Stimulated activated CD8-positive, alpha-beta memory T cell treated with anti-CD3 and anti-CD28 coated beads, Interleukin-15, amount 100 ng/mL, for 1 hour (primary cell): ENCODE measurements at regions not wholly inside any gene's neighbourhood (a gene's known extent, or its start where the extent isn't known, plus 50 kb on each side); places are given as distances from the start of the nearest gene placed in this dataset.
"Not testable (repeated sequence)": the region's sequence is repeated elsewhere in the genome, so short reads cannot be mapped to it uniquely, and the experiment has no call there.

Source experiments
- DNase-seq: peaks from one replicate; pipeline ENCODE4 v3.0.0-alpha.2; 2020; ENCODE audit warnings: low read depth

GRCh38 chr6:9936551-9936950, 478.3 kb downstream of the TFAP2A start:
- no peak for DNase-seq

GRCh38 chr6:9933677-9934076, 481.2 kb downstream of the TFAP2A start:
- no peak for DNase-seq

- DNase-seq, result no peak
Measured at GRCh38 chr6:9927275-9927674, 487.6 kb downstream of the TFAP2A start.

GRCh38 chr6:9924971-9925370, 489.9 kb downstream of the TFAP2A start:
- no peak for DNase-seq

- no peak for DNase-seq
Measured at GRCh38 chr6:9921366-9921765, 493.5 kb downstream of the TFAP2A start.

- DNase-seq, result no peak
Measured at GRCh38 chr6:9914951-9915350, 499.9 kb downstream of the TFAP2A start.

- DNase-seq, result no peak
Measured at GRCh38 chr6:9901376-9901775, 513.5 kb downstream of the TFAP2A start.

GRCh38 chr6:9896806-9897205, 518.1 kb downstream of the TFAP2A start:
- DNase-seq, result no peak

- DNase-seq, result no peak
Measured at GRCh38 chr6:9890893-9891292, 524.0 kb downstream of the TFAP2A start.

GRCh38 chr6:9890469-9890868, 524.4 kb downstream of the TFAP2A start:
- DNase-seq, result no peak

- no peak for DNase-seq
Measured at GRCh38 chr6:9878535-9878934, 536.3 kb downstream of the TFAP2A start.

GRCh38 chr6:9875605-9876353, 539.1 kb downstream of the TFAP2A start:
- no peak for DNase-seq

GRCh38 chr6:9862603-9863167, 552.2 kb downstream of the TFAP2A start:
- DNase-seq, result no peak

GRCh38 chr6:9851541-9852380, 563.1 kb downstream of the TFAP2A start:
- no peak for DNase-seq

- no peak for DNase-seq
Measured at GRCh38 chr6:9851006-9851405, 563.9 kb downstream of the TFAP2A start.

- no peak for DNase-seq
Measured at GRCh38 chr6:9848094-9848493, 566.8 kb downstream of the TFAP2A start.

- DNase-seq, result no peak
Measured at GRCh38 chr6:9841886-9842725, 572.8 kb downstream of the TFAP2A start.

- no peak for DNase-seq
Measured at GRCh38 chr6:9834233-9834632, 580.6 kb downstream of the TFAP2A start.

- DNase-seq, result no peak
Measured at GRCh38 chr6:9831783-9832182, 583.1 kb downstream of the TFAP2A start.

GRCh38 chr6:9830808-9831207, 584.1 kb downstream of the TFAP2A start:
- DNase-seq, result no peak

- no peak for DNase-seq
Measured at GRCh38 chr6:9825526-9825925, 589.3 kb downstream of the TFAP2A start.

- DNase-seq, result not testable (repeated sequence)
Measured at GRCh38 chr6:9810727-9811126, 604.1 kb downstream of the TFAP2A start.
